SK-N-SH (cell line): ENCODE measurements at regions not wholly inside any gene's neighbourhood (a gene's known extent, or its start where the extent isn't known, plus 50 kb on each side); places are given as distances from the start of the nearest gene placed in this dataset.
"Not testable (repeated sequence)": the region's sequence is repeated elsewhere in the genome, so short reads cannot be mapped to it uniquely, and the experiment has no call there.

ENCODE experiments used
- CHD2 ChIP-seq: fragments of 150-350 bp; IDR thresholded peaks from 2 replicates; pipeline ENCODE4 v1.6.1; 2018; ENCODE audit warnings: low read length; ENCODE audit not compliant: partially characterized antibody
- CTCF ChIP-seq: fragments of 200-600 bp; sonication (generic); IDR thresholded peaks from 2 replicates; pipeline ENCODE4 v1.6.1; 2017; ENCODE audit warnings: antibody characterized with exemption, mild to moderate bottlenecking, moderate library complexity
- FOXM1 ChIP-seq: IDR thresholded peaks from 2 replicates; pipeline ENCODE4 v1.4.0; 2012; ENCODE audit warnings: low read depth, mild to moderate bottlenecking
- GABPA ChIP-seq: IDR thresholded peaks from 2 replicates; pipeline ENCODE4 v1.4.0; 2012; ENCODE audit warnings: low read depth, mild to moderate bottlenecking
- IRF3 ChIP-seq: fragments of 150-350 bp; IDR thresholded peaks from 2 replicates; pipeline ENCODE4 v1.6.1; 2016; ENCODE audit warnings: mild to moderate bottlenecking, low read depth, low read length
- MAX ChIP-seq: IDR thresholded peaks from 2 replicates; pipeline ENCODE4 v1.4.0; 2012; ENCODE audit warnings: low read depth
- NFIC ChIP-seq: IDR thresholded peaks from 2 replicates; pipeline ENCODE4 v1.4.0; 2012; ENCODE audit warnings: borderline replicate concordance
- PBX3 ChIP-seq: IDR thresholded peaks from 2 replicates; pipeline ENCODE4; 2012
- RAD21 ChIP-seq: IDR thresholded peaks from 2 replicates; pipeline ENCODE4 v1.6.1; 2012; ENCODE audit warnings: mild to moderate bottlenecking, low read length
- RCOR1 ChIP-seq: fragments of 150-350 bp; IDR thresholded peaks from 2 replicates; pipeline ENCODE4 v1.6.1; 2017; ENCODE audit warnings: antibody characterized with exemption, low read length
- REST ChIP-seq: IDR thresholded peaks from 2 replicates; pipeline ENCODE4 v1.6.1; 2012; ENCODE audit warnings: mild to moderate bottlenecking, low read depth, low read length, moderate library complexity
- TCF12 ChIP-seq: IDR thresholded peaks from 2 replicates; pipeline ENCODE4 v1.4.0; 2012
- TEAD4 ChIP-seq: IDR thresholded peaks from 2 replicates; pipeline ENCODE4 v1.4.0; 2012; ENCODE audit warnings: mild to moderate bottlenecking, borderline replicate concordance; ENCODE audit not compliant: insufficient read depth
- YY1 ChIP-seq: IDR thresholded peaks from 2 replicates; pipeline ENCODE4 v1.4.0; 2012; ENCODE audit warnings: low read depth, mild to moderate bottlenecking

- TF ChIP-seq MAX, CTCF, PBX3, NFIC, TCF12, FOXM1, YY1, CHD2, RAD21, TEAD4, IRF3, GABPA, REST, RCOR1: not testable (repeated sequence)
Measured at GRCh38 chr20:43826943-43827342, 87.7 kb upstream of the TOX2 start.
